ENCODE measurements at regions not wholly inside any gene's neighbourhood (a gene's known extent, or its start where the extent isn't known, plus 50 kb on each side); places are given as distances from the start of the nearest gene placed in this dataset.

GRCh38 chr21:38987633-38988508 is 182.1 kb downstream of the ETS2 start:
- no peak for DNase-seq (ENCODE audit: low spot score)
- TF ChIP-seq CTCF (IDR thresholded peaks at IDR 0.05; ENCODE audit: extremely low read depth, missing control alignments) = no peak

- DNase-seq (ENCODE audit: low spot score) = no peak
- no peak for TF ChIP-seq CTCF (IDR thresholded peaks at IDR 0.05; ENCODE audit: extremely low read depth, missing control alignments)
Measured at GRCh38 chr21:38986806-38987632, 181.3 kb downstream of the ETS2 start.

- no peak for DNase-seq (ENCODE audit: low spot score)
- TF ChIP-seq CTCF (IDR thresholded peaks at IDR 0.05; ENCODE audit: extremely low read depth, missing control alignments) = no peak
Measured at GRCh38 chr21:38986406-38986805, 180.7 kb downstream of the ETS2 start.

- no peak for TF ChIP-seq CTCF (IDR thresholded peaks at IDR 0.05; ENCODE audit: extremely low read depth, missing control alignments)
- peak; percentile 56 for DNase-seq (ENCODE audit: low spot score)
Measured at GRCh38 chr21:38985568-38986378, 180.0 kb downstream of the ETS2 start.

- no peak for DNase-seq (ENCODE audit: low spot score)
Measured at GRCh38 chr21:38984982-38985567, 179.3 kb downstream of the ETS2 start.

GRCh38 chr21:38984568-38984967 is 178.8 kb downstream of the ETS2 start:
- no peak for TF ChIP-seq CTCF (IDR thresholded peaks at IDR 0.05; ENCODE audit: extremely low read depth, missing control alignments)
- DNase-seq (ENCODE audit: low spot score) = no peak

More at GRCh38 chr21:38984982-38985567, 179.3 kb downstream of the ETS2 start:
- no peak for TF ChIP-seq CTCF (IDR thresholded peaks at IDR 0.05; ENCODE audit: extremely low read depth, missing control alignments)
